Middle frontal gyrus (tissue), 1 donor: ENCODE measurements at regions not wholly inside any gene's neighbourhood (a gene's known extent, or its start where the extent isn't known, plus 50 kb on each side); places are given as distances from the start of the nearest gene placed in this dataset.

Source experiments
- DNase-seq: peaks from one replicate; pipeline ENCODE4 v3.0.0-alpha.2; 2015; ENCODE audit warnings: low spot score; ENCODE audit errors: extremely low spot score

- no peak for DNase-seq
Measured at GRCh38 chr3:177473184-177473583, 275.9 kb upstream of the TBL1XR1 start.

DNA sequence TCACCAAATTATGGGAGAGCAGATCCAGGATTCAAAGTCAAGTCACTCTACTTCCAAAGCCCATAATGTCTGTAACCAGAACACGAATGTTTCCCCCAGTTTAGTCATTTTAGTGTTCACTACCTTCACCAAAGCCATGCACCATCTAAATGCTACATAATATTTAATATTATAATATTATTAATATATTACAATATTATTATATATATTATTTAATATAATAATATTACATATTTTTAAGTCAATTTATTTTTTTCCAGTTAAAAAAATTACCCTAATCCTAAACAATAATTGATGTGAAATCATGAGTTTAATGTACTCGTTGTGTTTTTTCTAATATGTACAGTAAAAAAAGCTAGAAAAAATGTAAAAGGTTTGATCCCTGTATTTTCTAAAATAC is 276.6 kb upstream of the TBL1XR1 start:
- no peak for DNase-seq

- no peak for DNase-seq
Measured at GRCh38 chr3:177474652-177475355, 277.5 kb upstream of the TBL1XR1 start.

GRCh38 chr3:177475356-177475665 is 278.0 kb upstream of the TBL1XR1 start:
- no peak for DNase-seq

DNA sequence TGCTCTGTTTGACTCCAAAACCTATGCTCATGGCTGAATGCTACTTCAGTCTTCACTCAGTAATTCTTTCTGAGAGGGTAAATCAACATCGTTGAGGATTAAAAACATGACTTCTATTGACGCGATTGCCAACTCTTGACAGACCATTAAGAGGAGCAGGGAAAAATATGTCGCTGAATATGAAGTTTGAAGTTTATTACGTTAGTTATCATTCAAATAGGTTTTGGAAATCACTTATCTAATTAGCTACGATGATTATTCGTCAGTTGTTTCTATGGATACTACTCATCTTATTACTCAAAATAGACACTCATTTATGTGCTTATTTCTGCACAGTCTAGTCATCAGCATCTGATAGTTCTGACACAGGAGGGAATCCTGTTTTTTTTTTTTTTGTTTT is 279.2 kb upstream of the TBL1XR1 start:
- no peak for DNase-seq

- no peak for DNase-seq
Measured at GRCh38 chr3:177476921-177477435, 279.7 kb upstream of the TBL1XR1 start.

DNA sequence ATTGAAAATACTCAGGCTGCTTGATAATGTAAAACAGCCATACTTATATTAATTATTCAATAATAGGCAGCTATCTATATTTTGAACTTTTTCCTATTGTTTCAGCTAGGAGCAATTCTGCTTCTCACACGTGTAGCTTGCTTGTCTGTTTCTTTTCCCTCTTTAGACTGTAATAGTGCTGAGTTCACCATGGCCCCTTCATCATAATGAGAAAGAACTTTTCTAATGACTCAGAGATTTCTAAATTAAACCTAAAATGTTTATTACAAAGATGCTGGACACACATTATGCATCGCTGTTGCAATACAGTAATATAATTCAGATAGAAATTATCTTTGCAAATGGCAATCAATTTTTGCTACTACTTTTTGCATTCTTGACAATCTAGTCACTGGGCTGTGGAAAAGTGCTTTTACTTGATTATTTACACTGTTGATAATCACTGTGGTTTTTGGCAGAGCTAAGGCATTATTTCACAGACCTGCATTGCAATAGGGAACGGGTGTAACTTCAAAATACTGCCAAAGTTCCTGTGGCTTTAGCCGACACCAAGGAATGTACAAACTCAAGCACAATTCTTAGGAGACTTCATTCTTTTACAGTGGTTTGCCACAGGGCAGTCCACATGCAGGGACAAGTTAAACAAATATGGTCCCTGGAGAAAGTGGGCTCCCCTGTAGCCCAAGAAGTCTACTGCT is 281.0 kb upstream of the TBL1XR1 start:
- no peak for DNase-seq

GRCh38 chr3:177479630-177480029 is 282.3 kb upstream of the TBL1XR1 start:
- DNase-seq = no peak

- DNase-seq = no peak
Measured at GRCh38 chr3:177481329-177481728, 284.0 kb upstream of the TBL1XR1 start.

DNA sequence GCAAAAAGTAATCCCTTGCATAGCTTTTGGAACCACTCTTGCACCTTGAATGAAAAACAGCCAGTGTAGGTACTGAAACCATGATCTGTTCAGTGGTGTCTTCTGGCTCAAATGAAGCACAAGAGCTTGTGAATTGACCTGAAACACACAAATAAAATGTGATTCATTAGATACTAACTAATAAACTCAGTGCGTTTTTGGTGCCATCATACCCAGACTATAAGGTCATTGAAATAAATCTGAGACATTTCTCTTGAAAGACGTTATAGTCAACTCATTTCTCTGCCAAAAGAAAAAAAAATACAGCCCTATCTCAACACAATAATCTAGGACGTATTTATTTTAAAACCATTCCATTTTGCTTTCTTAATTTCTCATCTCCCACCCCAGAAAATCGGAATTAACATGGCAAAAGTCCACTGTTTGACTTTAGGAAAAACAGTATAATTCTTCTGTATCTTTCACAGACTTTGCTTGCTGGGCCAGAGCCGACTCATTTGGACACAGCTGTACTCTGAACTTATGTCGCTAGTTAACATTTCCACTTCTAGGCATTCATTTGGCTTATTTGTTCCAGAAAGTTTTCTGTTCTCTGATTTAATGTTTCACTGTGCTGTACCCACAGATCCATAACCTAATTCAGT is 284.9 kb upstream of the TBL1XR1 start:
- DNase-seq = no peak

- no peak for DNase-seq
Measured at GRCh38 chr3:177483182-177483967, 286.1 kb upstream of the TBL1XR1 start.

GRCh38 chr3:177484206-177484605 is 286.9 kb upstream of the TBL1XR1 start:
- DNase-seq = no peak

DNA sequence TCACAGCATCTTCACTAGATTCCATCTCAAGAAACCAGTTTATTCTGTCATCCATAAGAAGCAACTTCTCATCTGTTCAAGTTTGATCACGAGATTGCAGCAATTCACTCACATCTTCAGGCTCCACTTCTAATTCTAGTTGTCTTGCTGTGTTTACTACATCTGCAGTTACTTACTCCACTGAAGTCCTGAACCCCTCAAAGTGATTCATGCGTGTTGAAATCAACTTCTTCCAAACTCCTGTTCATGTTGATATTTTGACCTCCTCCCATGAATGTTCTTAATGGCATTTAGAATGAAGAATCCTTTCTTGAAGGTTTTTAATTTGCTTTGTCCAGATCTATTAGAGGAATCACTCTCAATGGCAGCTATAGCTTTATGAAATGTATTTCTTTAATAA is 287.6 kb upstream of the TBL1XR1 start:
- DNase-seq = no peak

GRCh38 chr3:177487635-177488186 is 290.4 kb upstream of the TBL1XR1 start:
- DNase-seq = no peak

- no peak for DNase-seq
Measured at GRCh38 chr3:177488740-177489139, 291.5 kb upstream of the TBL1XR1 start.

GRCh38 chr3:177490626-177491025 is 293.3 kb upstream of the TBL1XR1 start:
- DNase-seq = peak; percentile 64

DNA sequence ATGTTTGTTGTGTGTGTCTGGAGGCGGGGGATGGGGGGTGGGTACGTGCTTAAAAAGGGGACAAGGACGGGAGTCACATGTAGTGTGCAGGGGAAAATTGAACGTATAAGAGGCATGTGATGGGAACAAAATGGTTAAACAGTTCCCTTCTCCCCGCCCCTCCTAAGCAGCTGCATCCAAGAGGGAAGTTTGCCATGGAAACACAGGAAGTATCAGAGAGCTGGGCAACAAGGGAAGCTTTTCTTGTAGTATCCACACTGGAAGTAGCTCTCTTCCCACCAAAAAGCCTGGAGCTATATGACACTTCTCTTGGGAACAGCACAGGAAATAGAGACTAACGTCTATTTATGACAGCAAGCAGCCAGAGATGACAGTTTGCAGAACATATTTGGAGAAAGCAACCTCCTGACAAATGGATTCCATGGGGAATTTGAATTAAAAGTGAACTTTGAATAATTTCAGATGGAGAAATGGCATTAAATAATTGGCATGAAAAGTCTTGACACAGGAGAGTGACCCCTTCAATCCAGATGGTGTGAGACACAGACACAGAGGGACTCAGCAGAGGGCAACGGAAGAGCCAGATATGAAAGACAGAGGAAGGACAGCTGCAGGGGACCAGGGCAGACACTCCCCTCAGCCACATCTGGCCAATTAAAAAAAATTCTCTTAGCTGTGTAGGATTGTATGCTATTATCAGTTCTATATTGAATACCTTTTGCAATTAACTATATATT is 294.2 kb upstream of the TBL1XR1 start:
- DNase-seq = peak; percentile 80

DNA sequence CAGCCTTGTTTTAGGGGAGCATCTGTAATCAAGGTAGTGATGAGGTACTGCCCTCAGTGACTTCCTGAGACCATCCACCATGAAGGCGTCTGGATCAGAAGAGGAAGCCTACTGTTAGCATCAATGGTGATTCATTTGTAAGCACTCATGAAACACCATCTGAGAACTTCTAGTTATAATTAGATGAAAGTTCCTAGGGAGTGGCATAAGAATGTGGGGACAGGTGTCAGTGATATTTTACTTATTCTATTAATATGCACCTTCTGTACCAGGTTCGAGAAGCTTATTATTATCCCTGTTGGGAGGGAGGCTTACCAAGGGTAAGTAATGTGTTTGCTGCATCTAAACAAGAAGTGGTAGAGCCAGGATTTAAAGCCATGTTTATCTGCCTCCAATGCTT is 295.8 kb upstream of the TBL1XR1 start:
- no peak for DNase-seq

GRCh38 chr3:177494216-177494615 is 296.9 kb upstream of the TBL1XR1 start:
- DNase-seq = no peak

- DNase-seq = no peak
Measured at GRCh38 chr3:177495566-177495965, 298.3 kb upstream of the TBL1XR1 start.
